Erythroblast (primary cell): ENCODE measurements at regions not wholly inside any gene's neighbourhood (a gene's known extent, or its start where the extent isn't known, plus 50 kb on each side); places are given as distances from the start of the nearest gene placed in this dataset.

Source experiments
- DNase-seq, 2 experiments: peaks; one replicate each; lab custom pipeline; 2025; lab: John Stamatoyannopoulos, UW
- GATA1 ChIP-seq: IDR thresholded peaks from 2 replicates; pipeline ENCODE4 v1.6.1; 2011; ENCODE audit warnings: low read depth, mild to moderate bottlenecking, control low read depth, low read length, moderate library complexity
- POLR2A ChIP-seq: IDR thresholded peaks from 2 replicates; pipeline ENCODE4 v1.6.1; 2011; ENCODE audit warnings: mild to moderate bottlenecking, low read length

DNA sequence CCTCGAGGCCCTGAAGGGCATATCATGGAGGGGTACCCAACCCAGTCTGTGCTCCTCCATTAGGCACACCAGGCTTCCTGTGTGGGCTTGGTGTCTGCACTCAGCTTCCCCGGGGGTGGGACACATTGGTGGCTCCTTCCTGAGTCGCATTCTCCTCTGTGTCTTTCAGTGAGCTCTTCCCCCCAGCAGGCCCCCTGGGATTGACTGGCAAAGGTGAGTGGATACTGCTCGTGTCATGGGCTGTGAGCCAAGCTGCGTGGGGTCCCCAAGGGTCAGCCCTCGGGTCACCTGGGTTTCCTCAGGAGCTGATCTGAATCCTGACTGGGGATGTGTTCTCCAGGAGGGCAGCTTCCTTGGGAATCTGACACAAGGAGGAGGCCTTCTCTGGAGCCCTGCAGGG lies 231.0 kb downstream of the SNRPN start:
- DNase-seq: no peak
- no peak for TF ChIP-seq GATA1
- no peak for TF ChIP-seq POLR2A

GRCh38 chr15:25186411-25186810 lies 231.6 kb downstream of the SNRPN start:
- DNase-seq: no peak
- TF ChIP-seq POLR2A: no peak
- no peak for TF ChIP-seq GATA1

- TF ChIP-seq GATA1 (no peak), POLR2A (no peak)
- no peak for DNase-seq
These were observed 232.3 kb downstream of the SNRPN start for GRCh38 chr15:25186906-25187645.

GRCh38 chr15:25188051-25188450 lies 233.3 kb downstream of the SNRPN start:
- no peak for DNase-seq
- no peak for TF ChIP-seq GATA1
- no peak for TF ChIP-seq POLR2A

DNA sequence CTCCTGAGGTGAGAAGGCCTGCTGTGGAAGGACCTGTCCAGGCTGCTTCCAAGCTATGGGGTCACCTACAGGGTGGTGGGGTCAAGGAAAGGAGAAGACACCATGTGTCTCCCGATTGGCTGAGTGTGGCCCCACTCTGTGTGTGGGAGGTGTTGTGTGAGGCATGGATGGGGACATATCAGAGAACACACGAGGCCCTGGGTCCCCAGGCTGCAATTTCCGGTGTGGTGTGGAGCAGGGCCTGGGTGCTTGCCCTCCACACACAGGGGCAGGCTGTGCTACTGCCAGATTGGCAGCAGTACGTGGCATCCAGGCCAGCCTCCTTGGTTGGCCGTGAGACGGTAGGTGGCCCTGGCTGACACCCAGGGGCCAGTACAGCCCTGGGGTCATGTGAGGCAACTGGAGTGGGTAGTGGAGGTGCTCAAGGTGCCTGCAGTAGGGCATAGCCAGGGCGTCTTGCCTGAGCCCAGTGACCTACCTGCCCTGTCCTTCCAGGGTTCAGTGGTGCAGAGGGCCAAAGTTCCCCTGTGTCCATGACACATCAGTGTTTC lies 233.8 kb downstream of the SNRPN start:
- TF ChIP-seq POLR2A (no peak), GATA1 (no peak)
- no peak for DNase-seq

DNA sequence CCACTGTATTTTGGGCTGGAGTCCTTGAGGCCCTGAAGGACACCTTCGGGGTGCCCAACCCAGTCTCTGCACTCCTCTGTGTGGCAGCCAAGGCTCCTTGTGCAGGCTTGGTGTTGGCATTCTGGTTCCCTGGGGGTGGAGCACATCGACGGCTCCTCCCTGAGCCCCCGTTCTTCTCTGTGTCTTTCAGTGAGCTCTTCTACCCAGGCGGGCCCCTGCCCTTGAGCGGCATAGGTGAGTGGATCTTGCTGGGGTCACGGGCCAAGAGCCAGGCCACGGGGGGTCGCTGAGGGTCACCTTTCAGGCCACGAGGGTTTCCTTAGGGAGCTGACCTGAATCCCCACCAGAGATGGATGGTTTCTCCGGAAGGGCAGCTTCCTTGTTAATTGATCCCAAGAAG lies 234.8 kb downstream of the SNRPN start:
- TF ChIP-seq POLR2A (no peak), GATA1 (no peak)
- no peak for DNase-seq

GRCh38 chr15:25192651-25193050 lies 237.9 kb downstream of the SNRPN start:
- DNase-seq: no peak
- TF ChIP-seq POLR2A (no peak), GATA1 (no peak)

DNA sequence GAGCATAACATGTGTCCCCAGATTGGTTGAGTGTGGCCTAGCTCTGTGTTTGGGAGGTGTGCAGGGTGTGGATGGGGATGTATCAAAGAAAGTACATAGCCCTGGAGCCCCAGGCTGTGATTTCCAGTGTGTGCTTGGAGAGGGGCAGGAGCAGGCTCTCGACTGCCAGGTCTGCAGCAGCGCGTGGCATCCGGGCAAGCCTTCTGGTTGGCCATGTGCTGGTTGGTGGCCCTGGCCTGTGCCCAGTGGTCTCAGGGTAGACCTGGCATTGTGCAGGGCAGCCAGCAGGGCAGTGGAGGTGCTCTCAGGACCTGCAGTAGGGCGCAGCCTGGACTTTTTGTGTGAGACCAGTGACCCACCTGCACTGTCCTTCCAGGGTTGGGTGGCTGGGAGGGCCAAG lies 231.5 kb downstream of the UBE3A start:
- DNase-seq: no peak
- TF ChIP-seq POLR2A: no peak

- no peak for DNase-seq
- TF ChIP-seq POLR2A: no peak
- no peak for TF ChIP-seq GATA1
These were observed 230.1 kb downstream of the UBE3A start for GRCh38 chr15:25208735-25209134.

GRCh38 chr15:25220834-25221233 lies 218.0 kb downstream of the UBE3A start:
- no peak for TF ChIP-seq POLR2A
- TF ChIP-seq GATA1: no peak
- no peak for DNase-seq

DNA sequence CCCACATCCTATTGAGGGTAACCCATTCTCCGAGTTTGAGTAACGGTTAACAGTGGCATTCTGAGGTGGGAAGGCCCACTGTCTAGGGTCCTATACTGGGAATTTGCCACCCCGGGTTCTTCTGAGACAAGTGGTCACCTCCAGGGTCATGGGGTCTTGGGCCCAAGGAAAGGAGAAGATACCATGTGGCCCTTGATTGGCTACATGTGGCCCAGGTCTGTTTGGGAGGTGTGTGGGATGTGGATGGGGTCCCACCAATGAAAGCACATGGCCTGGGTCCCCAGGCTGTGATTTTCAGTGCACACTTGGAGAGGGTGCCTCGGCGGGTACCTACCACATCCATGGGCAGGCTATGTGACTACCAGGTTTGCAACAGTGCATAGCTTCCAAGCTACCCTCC lies 214.4 kb downstream of the UBE3A start:
- TF ChIP-seq GATA1 (no peak), POLR2A (no peak)
- DNase-seq: no peak

DNA sequence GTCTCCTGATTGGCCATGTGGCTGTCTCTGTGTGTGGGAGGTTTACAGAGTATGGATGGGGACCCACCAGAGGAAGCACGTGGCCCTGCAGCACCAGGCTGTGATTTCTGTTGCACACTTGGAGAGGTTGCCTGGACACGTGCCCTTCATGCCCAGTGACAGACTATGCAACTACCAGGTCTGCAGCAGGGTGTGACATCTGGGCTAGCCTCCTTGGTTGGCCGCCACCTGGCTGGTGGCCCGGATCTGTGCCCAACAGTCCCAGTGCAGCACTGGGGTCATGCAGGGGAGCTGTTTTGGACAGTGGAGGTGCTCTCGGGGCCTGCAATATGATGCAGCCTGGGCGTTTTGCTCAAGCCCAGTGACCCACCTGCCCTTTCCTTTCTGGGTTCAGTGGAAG lies 212.5 kb downstream of the UBE3A start:
- TF ChIP-seq GATA1: no peak
- no peak for TF ChIP-seq POLR2A
- no peak for DNase-seq

- TF ChIP-seq POLR2A (no peak), GATA1 (no peak)
- DNase-seq: no peak
These were observed 210.6 kb downstream of the UBE3A start for GRCh38 chr15:25228261-25228660.

DNA sequence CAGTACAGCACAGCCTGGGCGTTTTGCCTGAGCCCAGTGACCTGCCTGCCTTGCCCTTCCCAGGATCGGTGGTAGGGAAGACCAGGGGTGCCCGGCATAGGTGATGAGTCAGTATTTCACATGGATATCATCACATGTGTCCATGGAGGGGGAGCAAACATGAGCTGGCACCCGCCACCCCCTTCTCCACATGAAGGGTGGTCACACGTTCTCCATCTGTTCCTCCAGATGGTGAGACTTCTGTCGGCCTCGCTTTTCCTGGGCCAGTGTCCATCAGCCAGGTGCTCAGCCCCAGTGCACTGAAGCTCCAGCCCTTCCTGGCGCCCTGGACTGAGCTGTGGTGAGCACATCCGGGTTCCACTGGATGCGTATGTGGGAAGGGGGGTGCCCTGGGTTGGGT lies 208.4 kb downstream of the UBE3A start:
- TF ChIP-seq GATA1 (no peak), POLR2A (no peak)
- no peak for DNase-seq
